H1 (cell line): ENCODE measurements at regions not wholly inside any gene's neighbourhood (a gene's known extent, or its start where the extent isn't known, plus 50 kb on each side); places are given as distances from the start of the nearest gene placed in this dataset.

Experiments used
- CTCF ChIA-PET: fragments of 300-600 bp; sonication (Branson Sonifier 250); formaldehyde crosslinking; loops from one replicate; lab custom pipeline; 2021; ENCODE audit not compliant: partially characterized antibody; lab: Charles Lee
- POLR2A ChIA-PET: fragments of 300-600 bp; sonication (Branson Sonifier 250); formaldehyde crosslinking; loops from one replicate; lab custom pipeline; 2021; ENCODE audit warnings: inconsistent platforms; ENCODE audit not compliant: partially characterized antibody; lab: Charles Lee
- DNase-seq, 2 experiments: peaks; one replicate each; pipeline versions ENCODE4 v3.0.0 to v3.0.0-alpha.2; 2010 to 2022; ENCODE audit warnings: low spot score in 2 of 2, low read depth in 1 of 2, mixed read lengths in 1 of 2
- FAIRE-seq: peaks from 2 replicates; lab custom pipeline; 2011; peaks lifted over from hg19 to GRCh38; lab: Jason Lieb, UNC
- H2AFZ ChIP-seq: 2 replicates; pipeline ENCODE4 v1.8.1; 2012; ENCODE audit warnings: low read length, inconsistent platforms
- H2AK5ac ChIP-seq: 2 replicates; pipeline ENCODE4 v1.6.1; 2013; ENCODE audit warnings: low read depth, low read length
- H2BK120ac ChIP-seq: replicated peaks from 2 replicates; pipeline ENCODE3; 2013; ENCODE audit warnings: low read depth, low read length, inconsistent platforms
- H2BK12ac ChIP-seq: 2 replicates; pipeline ENCODE4 v1.6.1; 2013; ENCODE audit warnings: low read depth, low read length
- H2BK15ac ChIP-seq: 2 replicates; pipeline ENCODE4 v1.6.1; 2013; ENCODE audit warnings: low read length
- H2BK20ac ChIP-seq: 2 replicates; pipeline ENCODE4 v1.6.1; 2013; ENCODE audit warnings: low read length
- H2BK5ac ChIP-seq: 2 replicates; pipeline ENCODE4 v1.6.1; 2013; ENCODE audit warnings: low read depth, low read length
- H3K14ac ChIP-seq: 2 replicates; pipeline ENCODE4 v1.6.1; 2013; ENCODE audit warnings: inconsistent platforms; ENCODE audit not compliant: insufficient read length
- H3K18ac ChIP-seq: 2 replicates; pipeline ENCODE4 v1.6.1; 2013; ENCODE audit warnings: low read length; ENCODE audit errors: extremely low read depth
- H3K23ac ChIP-seq: 2 replicates; pipeline ENCODE4 v1.6.1; 2013; ENCODE audit warnings: inconsistent platforms; ENCODE audit not compliant: insufficient read length
- H3K23me2 ChIP-seq: 2 replicates; pipeline ENCODE4 v1.6.1; 2013; ENCODE audit warnings: low read depth, low read length
- H3K27ac ChIP-seq: 2 replicates; pipeline ENCODE4 v1.6.1; 2011; ENCODE audit warnings: low read depth, low read length, inconsistent platforms
- H3K27me3 ChIP-seq, 4 experiments: replicated peaks in 1 of 4; 1 replicate in 1 of 4; 2 replicates in 3 of 4; pipeline versions ENCODE4 v1.6.1 to v1.8.1; 2011 to 2013; ENCODE audit warnings: low read length in 3 of 4, mild to moderate bottlenecking in 3 of 4, inconsistent platforms in 2 of 4, mixed read lengths in 2 of 4, moderate library complexity in 1 of 4; ENCODE audit not compliant: control insufficient read depth in 3 of 4, insufficient read depth in 3 of 4; ENCODE audit errors: extremely low read depth in 1 of 4
- H3K36me3 ChIP-seq, 4 experiments: 2 replicates each; pipeline versions ENCODE4 v1.6.1 to v1.8.1; 2011 to 2013; ENCODE audit warnings: mild to moderate bottlenecking in 4 of 4, low read length in 3 of 4, moderate library complexity in 2 of 4, control low read depth in 1 of 4, inconsistent platforms in 1 of 4; ENCODE audit not compliant: insufficient read depth in 4 of 4, control insufficient read depth in 2 of 4
- H3K4ac ChIP-seq: replicated peaks from 2 replicates; pipeline ENCODE3; 2013; ENCODE audit warnings: low read length, low read depth, mixed read lengths, inconsistent platforms; ENCODE audit not compliant: insufficient read length
- H3K4me1 ChIP-seq, 4 experiments: replicated peaks in 1 of 4; 1 replicate in 1 of 4; 2 replicates in 3 of 4; pipeline versions ENCODE4 v1.6.1 to v1.8.1; 2011 to 2013; ENCODE audit warnings: low read length in 3 of 4, inconsistent platforms in 2 of 4, mixed read lengths in 1 of 4; ENCODE audit not compliant: insufficient read depth in 4 of 4, control insufficient read depth in 3 of 4
- H3K4me2 ChIP-seq, 2 experiments: 2 replicates each; pipeline versions ENCODE4 v1.6.1 to v1.8.1; 2011 to 2013; ENCODE audit warnings: low read depth in 2 of 2, low read length in 2 of 2, control low read depth in 1 of 2, inconsistent platforms in 1 of 2, mild to moderate bottlenecking in 1 of 2; ENCODE audit not compliant: insufficient read depth in 1 of 2
- H3K4me3 ChIP-seq, 4 experiments: fragments of 200-600, 300-600 bp in 1 of 4; sonication (generic), shearing (Covaris generic), sonication (Bioruptor Twin) in 1 of 4; 2 replicates each; pipeline versions ENCODE4 v1.5.1 to v1.8.1; 2011 to 2016; ENCODE audit warnings: low read length in 4 of 4, low read depth in 3 of 4, control low read depth in 2 of 4, inconsistent platforms in 2 of 4, mild to moderate bottlenecking in 2 of 4, mixed read lengths in 1 of 4, moderate library complexity in 1 of 4; ENCODE audit not compliant: insufficient read depth in 2 of 4; ENCODE audit errors: extremely low read depth in 1 of 4
- H3K56ac ChIP-seq: replicated peaks from 2 replicates; pipeline ENCODE3; 2013; ENCODE audit warnings: low read depth, mild to moderate bottlenecking, mixed read lengths, low read length, inconsistent platforms; ENCODE audit not compliant: insufficient read length
- H3K79me1 ChIP-seq: 2 replicates; pipeline ENCODE4 v1.6.1; 2013; ENCODE audit warnings: low read depth, low read length, control low read depth
- H3K79me2 ChIP-seq, 2 experiments: 2 replicates each; pipeline versions ENCODE4 v1.6.1 to v1.8.1; 2012 to 2013; ENCODE audit warnings: low read length in 2 of 2, mild to moderate bottlenecking in 2 of 2, inconsistent platforms in 1 of 2; ENCODE audit not compliant: insufficient read depth in 2 of 2, control insufficient read depth in 1 of 2
- H3K9ac ChIP-seq, 4 experiments: replicated peaks in 1 of 4; 1 replicate in 1 of 4; 2 replicates in 3 of 4; pipeline versions ENCODE4 v1.6.1 to v1.8.1; 2011 to 2013; ENCODE audit warnings: low read depth in 3 of 4, low read length in 3 of 4, control low read depth in 2 of 4, mild to moderate bottlenecking in 2 of 4, moderate library complexity in 2 of 4, inconsistent platforms in 1 of 4; ENCODE audit errors: extremely low read depth in 1 of 4
- H3K9me3 ChIP-seq, 2 experiments: 2 replicates each; pipeline versions ENCODE4 v1.6.1 to v1.8.1; 2012 to 2013; ENCODE audit warnings: mild to moderate bottlenecking in 2 of 2, moderate library complexity in 2 of 2, control low read depth in 1 of 2, inconsistent platforms in 1 of 2, low read depth in 1 of 2, low read length in 1 of 2, mixed read lengths in 1 of 2; ENCODE audit not compliant: insufficient read depth in 2 of 2
- H4K20me1 ChIP-seq, 2 experiments: replicated peaks in 1 of 2; 2 replicates each; pipeline versions ENCODE3 to v1.8.1; 2011 to 2013; ENCODE audit warnings: inconsistent platforms in 2 of 2, low read length in 2 of 2, mild to moderate bottlenecking in 1 of 2; ENCODE audit not compliant: insufficient read depth in 2 of 2, control insufficient read depth in 1 of 2
- H4K5ac ChIP-seq: 2 replicates; pipeline ENCODE4 v1.6.1; 2013; ENCODE audit warnings: low read length, low read depth, mixed read lengths, inconsistent platforms; ENCODE audit not compliant: insufficient read length
- H4K8ac ChIP-seq: 2 replicates; pipeline ENCODE4 v1.8.0; 2013; ENCODE audit warnings: mild to moderate bottlenecking, moderate library complexity, low read length, inconsistent platforms; ENCODE audit not compliant: insufficient read depth; ENCODE audit errors: extremely low read depth
- H4K91ac ChIP-seq: replicated peaks from 2 replicates; pipeline ENCODE3; 2013; ENCODE audit warnings: low read length, mixed read lengths, inconsistent platforms; ENCODE audit not compliant: insufficient read length
- BACH1 ChIP-seq: IDR thresholded peaks from 2 replicates; pipeline ENCODE4 v1.6.1; 2012; ENCODE audit warnings: low read length, improper control_type of control experiment
- CTBP2 ChIP-seq: IDR thresholded peaks from 2 replicates; pipeline ENCODE4 v1.7.0; 2011; ENCODE audit warnings: borderline replicate concordance, mild to moderate bottlenecking, moderate library complexity, mixed read lengths, low read length; ENCODE audit not compliant: insufficient read depth, insufficient read length
- EZH2 ChIP-seq: fragments of 200-600 bp; sonication (generic); IDR thresholded peaks from 2 replicates; pipeline ENCODE4 v1.7.1; 2012; ENCODE audit warnings: low read depth, mild to moderate bottlenecking, moderate library complexity, low read length, inconsistent platforms; ENCODE audit not compliant: severe bottlenecking
- HDAC2 ChIP-seq, 2 experiments: fragments of 300-600 bp in 1 of 2; sonication (generic) in 1 of 2; IDR thresholded peaks; 2 replicates each; pipeline ENCODE4 v1.6.1; 2011 to 2012; ENCODE audit warnings: low read depth in 2 of 2, low read length in 2 of 2, mild to moderate bottlenecking in 2 of 2, moderate library complexity in 2 of 2, borderline replicate concordance in 1 of 2, inconsistent platforms in 1 of 2
- KDM5A ChIP-seq: fragments of 200-600 bp; IDR thresholded peaks from 2 replicates; pipeline ENCODE4 v1.7.1; 2012; ENCODE audit warnings: mild to moderate bottlenecking, low read length, inconsistent platforms, mixed read lengths
- MAFK ChIP-seq: IDR thresholded peaks from 2 replicates; pipeline ENCODE4 v1.6.1; 2012; ENCODE audit warnings: low read depth, mild to moderate bottlenecking, improper control_type of control experiment, low read length
- NRF1 ChIP-seq: IDR thresholded peaks from 2 replicates; pipeline ENCODE4 v1.6.1; 2011; ENCODE audit warnings: mild to moderate bottlenecking, low read depth, low read length, improper control_type of control experiment
- POLR2AphosphoS5 ChIP-seq: IDR thresholded peaks from 2 replicates; pipeline ENCODE4 v1.6.1; 2011; ENCODE audit warnings: low read depth, low read length
- SP1 ChIP-seq: IDR thresholded peaks from 2 replicates; pipeline ENCODE4 v1.6.1; 2011; ENCODE audit warnings: low read depth, low read length
- SP2 ChIP-seq: IDR thresholded peaks from 2 replicates; pipeline ENCODE4 v1.6.1; 2012; ENCODE audit warnings: mild to moderate bottlenecking, low read length, inconsistent platforms
- SP4 ChIP-seq: IDR thresholded peaks from 2 replicates; pipeline ENCODE4 v1.6.1; 2012; ENCODE audit warnings: low read length, inconsistent platforms
- USF2 ChIP-seq: IDR thresholded peaks from 2 replicates; pipeline ENCODE4 v1.6.1; 2011; ENCODE audit warnings: low read length, improper control_type of control experiment
- WGBS, 2 experiments: shearing (Covaris generic) in 1 of 2; methylation state at CpG; one replicate each; pipeline versions ENCODE4 v1.1.6 to v1.1.7; 2013 to 2015; ENCODE audit warnings: low lambda C conversion rate in 2 of 2, mixed read lengths in 2 of 2, inconsistent platforms in 1 of 2, low coverage in 1 of 2, missing lambda C conversion rate in 1 of 2; ENCODE audit not compliant: insufficient replicate concordance in 2 of 2, insufficient coverage in 1 of 2, insufficient read length in 1 of 2; ENCODE audit errors: extremely low coverage in 1 of 2, missing lambda C conversion rate in 1 of 2; 5-methylcytosine and 5-hydroxymethylcytosine counted together

GRCh38 chr12:78419513-78419912 lies 445.1 kb upstream of the SYT1 start:
- Histone ChIP-seq H2BK120ac (no peak overlapping the region), H3K4me3 (no peak overlapping the region), H3K4me2 (no peak overlapping the region), H3K56ac (no peak overlapping the region), H3K23ac (no peak overlapping the region), H3K18ac (no peak overlapping the region), H3K79me2 (no peaks in the 10 kb centered on the region), H4K20me1 (no peaks in the 10 kb centered on the region), H3K27me3 (no peaks in the 10 kb centered on the region), H2BK5ac (no peak overlapping the region), H2AK5ac (no peak overlapping the region), H3K79me1 (no peaks in the 10 kb centered on the region), H4K91ac (no peak overlapping the region), H4K5ac (no peak overlapping the region), H2AFZ (no peak overlapping the region), H3K4ac (no peak overlapping the region), H3K9ac (no peak overlapping the region), H3K23me2 (no peaks in the 10 kb centered on the region), H3K14ac (no peak overlapping the region), H2BK12ac (no peak overlapping the region), H2BK15ac (no peak overlapping the region), H3K9me3 (no peaks in the 10 kb centered on the region), H4K8ac (no peak overlapping the region), H3K27ac (no peak overlapping the region), H3K4me1 (no peaks in the 10 kb centered on the region), H3K36me3 (no peaks in the 10 kb centered on the region), H2BK20ac (no peak overlapping the region)
- TF ChIP-seq SP1 (no peak), POLR2AphosphoS5 (no peak), USF2 (no peak), BACH1 (no peak), NRF1 (no peak), MAFK (no peak), HDAC2 (IDR thresholded peaks at IDR 0.05; ENCODE audit: borderline replicate concordance in 1 of 2, low read depth in 2 of 2, low read length in 2 of 2) (no peak), EZH2 (no peak), SP4 (no peak), SP2 (no peak), KDM5A (no peak), CTBP2 (no peak)
- CTCF ChIA-PET = interaction anchor here (2.0 kb wide), 1 partner anchor 51 kb away, joined by 4 read pairs; no protein-coding TSS in a partner anchor
- POLR2A ChIA-PET = no interaction called here
- WGBS, 2 experiments = 91% methylated on average over 3 of the region's 3 CpGs; no CpG with 5 or more reads in 1 of the 2 experiments
- FAIRE-seq (no peak), DNase-seq (no peak)
